ENCODE measurements at regions not wholly inside any gene's neighbourhood (a gene's known extent, or its start where the extent isn't known, plus 50 kb on each side); places are given as distances from the start of the nearest gene placed in this dataset.

GRCh38 chrX:1074755-1075154 is 137.7 kb downstream of the CRLF2 start:
- Mint-ChIP-seq H3K9me3 (ENCODE audit: insufficient read depth) (peaks cover 14% of the 10 kb centered on the region), H3K4me1 (no peaks in the 10 kb centered on the region), H3K4me3 (no peak overlapping the region), H3K27me3 (no peaks in the 10 kb centered on the region), H3K27ac (no peak overlapping the region)
- POLR2A ChIA-PET, result no interaction called here
- Histone ChIP-seq H3K4me1 (ENCODE audit: control insufficient read depth in 2 of 2, insufficient read depth in 2 of 2, low read length in 2 of 2) (no peaks in the 10 kb centered on the region), H4K20me1 (ENCODE audit: control insufficient read depth, insufficient read depth, low read length, poor library complexity, severe bottlenecking) (no peaks in the 10 kb centered on the region), H3K27ac (ENCODE audit: low read length in 2 of 2) (no peak overlapping the region), H3K4me3 (ENCODE audit: control extremely low read depth in 1 of 5, extremely low read depth in 1 of 5, insufficient read depth in 1 of 5, low read depth in 2 of 5, low read length in 4 of 5) (no peak overlapping the region), H3K4me2 (replicated peaks; ENCODE audit: low read depth, low read length, poor library complexity, severe bottlenecking) (no peak overlapping the region), H3K9ac (ENCODE audit: low read length) (no peak overlapping the region), H3K9me3 (ENCODE audit: control extremely low read depth in 1 of 3, control insufficient read depth in 2 of 3, insufficient read depth in 1 of 3, low read length in 2 of 3) (peaks cover 0 to 29% (median 9%) of the 10 kb centered on the region in 3 donors), H3K79me2 (ENCODE audit: control insufficient read depth, insufficient read depth, low read length) (no peaks in the 10 kb centered on the region), H3K36me3 (replicated peaks in 1 of 2; ENCODE audit: control extremely low read depth in 1 of 2, control insufficient read depth in 1 of 2, extremely low read depth in 1 of 2, insufficient read depth in 2 of 2, low read length in 1 of 2) (no peaks in the 10 kb centered on the region), H2AFZ (ENCODE audit: insufficient read depth, low read depth, low read length, poor library complexity, severe bottlenecking) (no peak overlapping the region), H3K27me3 (replicated peaks in 1 of 4; ENCODE audit: control extremely low read depth in 1 of 4, control insufficient read depth in 3 of 4, insufficient read depth in 4 of 4, low read length in 3 of 4) (no peaks in the 10 kb centered on the region)
- TF ChIP-seq, protein P1, sequence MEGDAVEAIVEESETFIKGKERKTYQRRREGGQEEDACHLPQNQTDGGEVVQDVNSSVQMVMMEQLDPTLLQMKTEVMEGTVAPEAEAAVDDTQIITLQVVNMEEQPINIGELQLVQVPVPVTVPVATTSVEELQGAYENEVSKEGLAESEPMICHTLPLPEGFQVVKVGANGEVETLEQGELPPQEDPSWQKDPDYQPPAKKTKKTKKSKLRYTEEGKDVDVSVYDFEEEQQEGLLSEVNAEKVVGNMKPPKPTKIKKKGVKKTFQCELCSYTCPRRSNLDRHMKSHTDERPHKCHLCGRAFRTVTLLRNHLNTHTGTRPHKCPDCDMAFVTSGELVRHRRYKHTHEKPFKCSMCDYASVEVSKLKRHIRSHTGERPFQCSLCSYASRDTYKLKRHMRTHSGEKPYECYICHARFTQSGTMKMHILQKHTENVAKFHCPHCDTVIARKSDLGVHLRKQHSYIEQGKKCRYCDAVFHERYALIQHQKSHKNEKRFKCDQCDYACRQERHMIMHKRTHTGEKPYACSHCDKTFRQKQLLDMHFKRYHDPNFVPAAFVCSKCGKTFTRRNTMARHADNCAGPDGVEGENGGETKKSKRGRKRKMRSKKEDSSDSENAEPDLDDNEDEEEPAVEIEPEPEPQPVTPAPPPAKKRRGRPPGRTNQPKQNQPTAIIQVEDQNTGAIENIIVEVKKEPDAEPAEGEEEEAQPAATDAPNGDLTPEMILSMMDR (IDR thresholded peaks at IDR 0.05), result no peak
- TF ChIP-seq EZH2 (IDR thresholded peaks at IDR 0.05; ENCODE audit: borderline replicate concordance, insufficient read depth, low read depth, low read length, poor library complexity, severe bottlenecking), result no peak
- WGBS (ENCODE audit: insufficient coverage), result 80% methylated on average over 8 of the region's 8 CpGs
- ATAC-seq (ENCODE audit: low read depth), result no peak
- no peak for DNase-seq
- intact Hi-C loops (cut with micrococcal nuclease), result no loop called here
- CTCF ChIA-PET, result no interaction called here

DNA sequence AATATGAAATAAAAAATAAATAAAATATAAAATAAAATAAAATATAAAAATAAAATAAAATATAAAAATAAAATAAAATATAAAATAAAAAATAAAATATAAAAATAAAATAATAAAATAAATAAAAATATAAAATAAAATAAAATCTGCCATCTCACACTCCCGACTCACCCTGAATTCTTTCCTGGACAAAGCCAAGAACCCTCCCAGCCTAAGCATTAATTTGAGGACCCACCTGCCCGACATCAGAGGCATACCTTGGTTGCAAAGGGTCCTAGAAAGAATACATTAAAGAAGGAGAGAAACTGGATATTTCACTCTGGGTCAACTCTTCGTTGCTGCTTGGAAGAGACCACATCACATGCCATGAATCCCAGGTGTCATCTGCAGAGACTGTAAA is 138.3 kb downstream of the CRLF2 start:
- H3K9me3 Mint-ChIP-seq (ENCODE audit: insufficient read depth), result peaks cover 14% of the 10 kb centered on the region
- CTCF ChIA-PET, result no interaction called here
- H3K9me3 ChIP-seq (ENCODE audit: control extremely low read depth in 1 of 3, control insufficient read depth in 2 of 3, insufficient read depth in 1 of 3, low read length in 2 of 3), result peaks cover 0 to 29% (median 9%) of the 10 kb centered on the region in 3 donors
- no peaks in the 10 kb centered on the region for H3K27me3 ChIP-seq (replicated peaks in 1 of 4; ENCODE audit: control extremely low read depth in 1 of 4, control insufficient read depth in 3 of 4, insufficient read depth in 4 of 4, low read length in 3 of 4)
- TF ChIP-seq, protein P1 (IDR thresholded peaks at IDR 0.05), result no peak
- no peak for TF ChIP-seq EZH2 (IDR thresholded peaks at IDR 0.05; ENCODE audit: borderline replicate concordance, insufficient read depth, low read depth, low read length, poor library complexity, severe bottlenecking)
- intact Hi-C loops (cut with micrococcal nuclease), result no loop called here
- H3K27ac Mint-ChIP-seq, result no peak overlapping the region
- H3K4me2 ChIP-seq (replicated peaks; ENCODE audit: low read depth, low read length, poor library complexity, severe bottlenecking), result no peak overlapping the region
- no peaks in the 10 kb centered on the region for H3K27me3 Mint-ChIP-seq
- ATAC-seq (ENCODE audit: low read depth), result no peak
- no peak for DNase-seq
- POLR2A ChIA-PET, result no interaction called here
- H3K9ac ChIP-seq (ENCODE audit: low read length), result no peak overlapping the region
- H2AFZ ChIP-seq (ENCODE audit: insufficient read depth, low read depth, low read length, poor library complexity, severe bottlenecking), result no peak overlapping the region
- H4K20me1 ChIP-seq (ENCODE audit: control insufficient read depth, insufficient read depth, low read length, poor library complexity, severe bottlenecking), result no peaks in the 10 kb centered on the region
- no peak overlapping the region for H3K4me3 ChIP-seq (ENCODE audit: control extremely low read depth in 1 of 5, extremely low read depth in 1 of 5, insufficient read depth in 1 of 5, low read depth in 2 of 5, low read length in 4 of 5)
- H3K79me2 ChIP-seq (ENCODE audit: control insufficient read depth, insufficient read depth, low read length), result no peaks in the 10 kb centered on the region
- no peaks in the 10 kb centered on the region for H3K4me1 Mint-ChIP-seq
- H3K27ac ChIP-seq (ENCODE audit: low read length in 2 of 2), result no peak overlapping the region
- no peaks in the 10 kb centered on the region for H3K4me1 ChIP-seq (ENCODE audit: control insufficient read depth in 2 of 2, insufficient read depth in 2 of 2, low read length in 2 of 2)
- no peaks in the 10 kb centered on the region for H3K36me3 ChIP-seq (replicated peaks in 1 of 2; ENCODE audit: control extremely low read depth in 1 of 2, control insufficient read depth in 1 of 2, extremely low read depth in 1 of 2, insufficient read depth in 2 of 2, low read length in 1 of 2)
- WGBS (ENCODE audit: insufficient coverage), result 100% methylated on average over 1 of the region's 3 CpGs
- H3K4me3 Mint-ChIP-seq, result no peak overlapping the region
